AG10803 (cell line): ENCODE measurements at regions not wholly inside any gene's neighbourhood (a gene's known extent, or its start where the extent isn't known, plus 50 kb on each side); places are given as distances from the start of the nearest gene placed in this dataset.

Source experiments
- DNase-seq: peaks from one replicate; pipeline ENCODE4 v3.0.0; 2010; ENCODE audit warnings: low read depth
- H3K4me3 ChIP-seq: 2 replicates; pipeline ENCODE4 v1.5.1; 2011; ENCODE audit warnings: mild to moderate bottlenecking, low read length, control low read depth
- TF ChIP-seq, protein P1 (sequence below): conservative IDR thresholded peaks from 2 replicates; pipeline ENCODE4 v1.5.1; 2011; ENCODE audit warnings: mild to moderate bottlenecking, low read length, control low read depth, inconsistent platforms

DNA sequence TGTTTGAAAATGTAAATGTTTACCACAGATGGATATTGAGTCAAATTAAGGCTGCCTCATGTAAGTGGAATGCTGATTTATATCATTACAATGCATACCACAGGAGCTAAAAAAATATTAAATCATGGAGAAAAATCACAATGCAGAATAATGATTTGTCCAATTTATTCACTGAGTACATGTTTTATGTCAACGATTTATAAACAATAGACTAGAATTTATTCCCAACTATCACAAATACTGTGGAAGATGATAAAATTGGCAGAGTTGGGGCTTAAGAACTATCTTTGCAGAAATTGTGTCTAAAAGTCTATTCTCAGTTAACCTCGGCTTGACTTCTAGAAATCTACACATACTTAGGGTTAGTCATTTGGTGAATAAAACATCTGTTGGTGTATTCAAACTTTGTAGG is 472.1 kb upstream of the MARCKS start:
- H3K4me3 ChIP-seq: no peak overlapping the region
- DNase-seq: peak; percentile 66
- TF ChIP-seq, protein P1, sequence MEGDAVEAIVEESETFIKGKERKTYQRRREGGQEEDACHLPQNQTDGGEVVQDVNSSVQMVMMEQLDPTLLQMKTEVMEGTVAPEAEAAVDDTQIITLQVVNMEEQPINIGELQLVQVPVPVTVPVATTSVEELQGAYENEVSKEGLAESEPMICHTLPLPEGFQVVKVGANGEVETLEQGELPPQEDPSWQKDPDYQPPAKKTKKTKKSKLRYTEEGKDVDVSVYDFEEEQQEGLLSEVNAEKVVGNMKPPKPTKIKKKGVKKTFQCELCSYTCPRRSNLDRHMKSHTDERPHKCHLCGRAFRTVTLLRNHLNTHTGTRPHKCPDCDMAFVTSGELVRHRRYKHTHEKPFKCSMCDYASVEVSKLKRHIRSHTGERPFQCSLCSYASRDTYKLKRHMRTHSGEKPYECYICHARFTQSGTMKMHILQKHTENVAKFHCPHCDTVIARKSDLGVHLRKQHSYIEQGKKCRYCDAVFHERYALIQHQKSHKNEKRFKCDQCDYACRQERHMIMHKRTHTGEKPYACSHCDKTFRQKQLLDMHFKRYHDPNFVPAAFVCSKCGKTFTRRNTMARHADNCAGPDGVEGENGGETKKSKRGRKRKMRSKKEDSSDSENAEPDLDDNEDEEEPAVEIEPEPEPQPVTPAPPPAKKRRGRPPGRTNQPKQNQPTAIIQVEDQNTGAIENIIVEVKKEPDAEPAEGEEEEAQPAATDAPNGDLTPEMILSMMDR: no peak

DNA sequence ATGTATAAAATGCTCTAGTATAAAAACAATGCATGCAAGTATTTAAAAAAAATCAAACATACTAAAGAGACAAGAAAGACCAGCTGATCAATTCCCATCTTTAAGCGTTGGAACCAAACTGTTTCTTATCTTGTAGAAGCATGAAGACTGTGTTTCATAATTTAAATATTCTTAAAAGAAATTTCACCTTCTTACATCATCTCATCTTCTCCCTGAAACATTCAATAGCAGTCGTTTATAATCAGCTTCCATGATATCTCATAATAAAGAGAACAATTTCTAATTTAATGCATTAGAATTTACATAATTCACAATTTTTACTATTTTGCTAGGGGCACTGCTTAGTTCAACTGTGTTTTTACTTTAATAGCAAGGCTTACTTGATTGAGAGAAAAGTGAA is 468.1 kb upstream of the MARCKS start:
- no peak for DNase-seq
- TF ChIP-seq, protein P1: no peak
- H3K4me3 ChIP-seq: no peak overlapping the region

DNA sequence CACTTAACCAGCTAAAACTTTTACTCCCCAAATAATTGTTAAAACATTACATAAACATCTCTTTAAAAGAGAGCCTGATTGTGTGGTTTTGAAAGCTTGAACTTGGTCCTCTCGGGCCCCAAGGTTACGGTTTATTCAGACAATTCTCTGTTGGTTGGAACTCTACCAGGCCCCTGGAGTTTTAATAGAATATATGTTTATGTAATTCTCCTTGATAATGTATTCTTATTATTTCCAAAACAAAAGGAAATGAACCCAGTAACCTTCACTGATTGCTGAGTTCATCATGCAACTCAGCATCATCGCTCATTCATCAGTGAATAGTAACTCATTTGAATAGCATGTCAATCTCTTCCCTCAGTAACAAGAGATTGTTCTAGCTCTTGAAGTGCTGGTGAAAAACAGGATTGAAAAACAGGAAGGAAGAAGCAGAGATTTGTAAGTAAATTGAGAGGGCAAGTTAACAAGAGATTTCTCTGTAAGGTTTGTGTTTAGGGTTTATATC is 464.5 kb upstream of the MARCKS start:
- no peak overlapping the region for H3K4me3 ChIP-seq
- TF ChIP-seq, protein P1: no peak
- no peak for DNase-seq

DNA sequence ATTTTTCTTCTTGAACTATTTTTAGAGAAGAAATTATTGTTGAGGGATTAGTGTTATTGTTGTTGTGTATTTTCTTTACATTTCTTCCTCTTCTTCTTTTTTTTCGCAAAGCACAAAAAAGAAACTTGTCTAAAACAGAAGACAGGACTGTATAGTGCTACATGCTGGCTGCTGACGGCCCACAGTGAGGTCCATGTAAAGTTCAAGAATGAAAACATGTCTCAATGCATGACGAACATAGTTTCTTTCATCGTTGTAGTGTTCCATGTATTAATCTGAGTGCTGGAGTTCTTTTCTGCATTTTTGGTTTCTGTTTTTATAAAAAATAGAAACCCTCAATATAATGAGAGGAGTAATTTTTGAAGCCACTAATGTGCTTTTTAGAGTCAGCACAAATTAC is 462.9 kb upstream of the MARCKS start:
- TF ChIP-seq, protein P1: no peak
- DNase-seq: no peak
- H3K4me3 ChIP-seq: no peak overlapping the region

DNA sequence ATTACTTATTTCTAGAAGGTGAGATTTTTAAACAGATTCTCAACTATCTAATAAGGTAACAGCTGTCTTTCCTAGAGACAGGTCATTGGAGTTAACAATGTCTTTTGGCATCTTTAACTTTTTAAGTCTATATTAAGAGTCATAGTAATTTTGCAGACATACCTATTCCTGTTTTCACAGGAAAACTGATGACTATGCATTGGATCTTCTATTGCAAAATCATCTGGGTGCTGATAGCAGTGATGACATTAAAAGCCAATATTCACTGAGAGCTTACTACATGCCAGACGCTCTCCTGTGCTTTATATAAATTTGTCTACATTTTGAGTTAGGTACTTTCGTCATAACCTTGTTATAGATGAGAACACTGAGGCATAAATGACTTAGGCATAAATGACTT is 462.4 kb upstream of the MARCKS start:
- TF ChIP-seq, protein P1: no peak
- no peak for DNase-seq
- H3K4me3 ChIP-seq: no peak overlapping the region

DNA sequence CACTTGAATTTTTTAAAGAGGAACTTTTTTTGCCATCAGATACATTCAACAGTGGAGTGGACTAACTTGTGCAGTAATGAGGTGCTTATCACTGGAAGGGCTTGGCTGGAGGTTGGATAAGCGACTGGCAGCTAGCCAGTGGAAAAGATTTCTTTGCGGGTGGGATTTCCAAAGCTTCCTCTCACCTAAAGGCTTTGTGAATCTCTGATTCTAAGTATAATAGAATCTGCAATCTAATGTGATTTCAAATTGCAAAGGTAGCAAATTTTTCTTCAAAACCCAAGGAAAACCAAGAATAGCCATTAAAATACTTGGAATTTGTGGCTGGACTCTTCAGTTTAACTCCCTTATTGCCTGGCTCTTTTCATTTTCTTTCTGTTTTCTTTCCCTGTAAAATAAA is 460.4 kb upstream of the MARCKS start:
- no peak for DNase-seq
- TF ChIP-seq, protein P1: no peak
- H3K4me3 ChIP-seq: no peak overlapping the region

DNA sequence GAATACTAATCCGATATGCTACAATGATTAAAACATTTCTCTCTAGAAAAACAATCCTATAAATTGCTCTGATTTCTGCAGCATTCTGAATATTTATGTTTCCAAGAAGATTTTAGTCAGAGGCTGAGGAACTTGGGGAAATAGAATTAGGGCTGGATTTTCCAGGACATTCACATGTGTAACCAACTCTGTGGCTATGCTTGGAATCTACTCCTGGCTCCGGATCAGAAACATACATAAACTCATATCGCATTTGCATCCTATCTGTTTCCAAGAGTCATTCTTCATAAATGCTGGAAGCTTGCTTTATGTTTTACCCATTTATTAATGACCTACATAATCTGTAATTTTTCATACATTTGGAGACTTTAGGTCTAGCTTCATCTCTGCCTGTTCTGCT is 459.9 kb upstream of the MARCKS start:
- DNase-seq: peak; percentile 40
- TF ChIP-seq, protein P1: no peak
- H3K4me3 ChIP-seq: no peak overlapping the region
